Stimulated activated CD8-positive, alpha-beta memory T cell treated with anti-CD3 and anti-CD28 coated beads, Interleukin-4, amount 100 ng/mL, for 1 hour (primary cell): ENCODE measurements at regions not wholly inside any gene's neighbourhood (a gene's known extent, or its start where the extent isn't known, plus 50 kb on each side); places are given as distances from the start of the nearest gene placed in this dataset.

ENCODE experiments used
- DNase-seq, 2 donors: peaks; one replicate each; pipeline ENCODE4 v3.0.0-alpha.2; 2020; ENCODE audit warnings: low read depth in 2 of 2, low spot score in 1 of 2

- no peak for DNase-seq
Observed at GRCh38 chr13:44271915-44272341, 101.7 kb upstream of the SERP2 start.

- no peak for DNase-seq
Observed at GRCh38 chr13:44272692-44273091, 100.9 kb upstream of the SERP2 start.

GRCh38 chr13:44273216-44273615 lies 100.4 kb upstream of the SERP2 start:
- no peak for DNase-seq

DNA sequence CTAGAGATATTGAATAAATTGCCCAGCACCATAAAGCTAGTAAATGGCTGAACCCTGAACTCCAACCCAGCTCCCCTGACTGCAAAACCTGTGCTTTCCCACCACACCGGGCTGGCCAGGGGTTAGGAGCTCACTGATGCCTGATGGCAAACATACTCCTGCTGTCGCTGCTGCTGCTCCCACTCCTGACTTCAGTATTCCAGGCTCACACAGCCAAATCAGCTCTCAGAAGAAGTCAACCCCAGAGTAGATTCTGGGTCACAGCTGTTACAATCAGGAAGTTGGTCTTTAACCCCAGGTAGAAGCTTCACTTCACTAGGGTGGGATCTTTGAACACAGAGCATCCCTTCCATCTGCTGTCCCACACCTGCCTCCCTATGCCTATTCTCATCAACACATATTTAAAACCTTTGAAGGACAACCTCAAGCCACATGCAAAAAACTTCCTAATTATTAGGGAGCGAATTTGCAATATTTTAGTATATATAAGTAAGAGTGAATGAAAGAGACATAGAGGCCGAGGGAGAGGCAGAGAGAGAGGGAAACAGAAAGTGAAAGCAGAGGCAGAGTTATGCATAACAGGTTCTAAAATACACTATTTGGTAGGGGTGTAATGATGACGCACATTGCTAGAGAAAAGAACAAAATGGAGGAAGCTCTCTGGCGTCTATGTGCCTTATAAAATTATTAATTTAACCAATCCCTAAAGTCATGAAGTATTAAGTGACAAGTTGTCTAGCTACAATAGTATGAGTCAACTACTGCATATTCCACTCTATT lies 99.4 kb upstream of the SERP2 start:
- DNase-seq, result no peak

DNA sequence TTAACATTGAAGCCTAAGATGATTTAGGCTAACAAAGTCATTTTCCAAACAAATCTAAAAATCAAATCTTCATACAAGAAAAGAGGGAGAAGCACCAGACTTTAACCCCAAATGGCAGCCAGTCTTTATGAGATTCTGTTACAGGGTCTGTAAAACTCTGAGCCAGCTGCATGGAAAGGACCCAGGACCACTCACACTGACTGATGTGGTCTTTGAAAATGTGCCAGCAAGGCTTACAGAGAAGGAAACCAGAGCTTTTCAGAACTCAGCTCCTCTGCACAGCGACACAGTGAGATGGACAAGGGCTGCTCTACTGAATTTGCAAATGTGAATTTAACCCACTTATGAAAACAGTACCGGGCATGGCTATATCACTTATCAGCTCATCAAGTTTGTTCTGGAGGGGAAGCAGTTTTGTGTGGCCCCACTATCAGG lies 98.8 kb upstream of the SERP2 start:
- DNase-seq, result peak in 1 of 2 donors; percentile 5

DNA sequence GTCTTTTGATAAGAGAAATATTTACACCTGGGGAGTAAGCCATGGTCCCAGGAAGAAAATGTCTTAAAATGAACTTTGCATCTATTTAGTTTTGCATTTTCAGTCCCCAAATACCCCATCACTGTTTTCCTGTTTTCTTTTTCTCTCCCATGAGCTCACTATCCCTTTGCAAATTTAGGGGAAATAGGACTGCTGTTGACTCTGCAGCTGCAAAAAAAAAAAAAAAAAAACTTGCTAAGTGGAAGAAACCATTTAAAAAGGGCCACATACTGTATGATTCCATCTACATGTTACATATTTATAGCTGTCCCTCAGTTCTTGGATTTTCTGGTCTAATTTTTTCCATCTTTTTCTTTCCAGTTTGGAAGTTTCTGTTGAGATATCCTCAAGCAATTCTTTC lies 98.2 kb upstream of the SERP2 start:
- no peak for DNase-seq

DNA sequence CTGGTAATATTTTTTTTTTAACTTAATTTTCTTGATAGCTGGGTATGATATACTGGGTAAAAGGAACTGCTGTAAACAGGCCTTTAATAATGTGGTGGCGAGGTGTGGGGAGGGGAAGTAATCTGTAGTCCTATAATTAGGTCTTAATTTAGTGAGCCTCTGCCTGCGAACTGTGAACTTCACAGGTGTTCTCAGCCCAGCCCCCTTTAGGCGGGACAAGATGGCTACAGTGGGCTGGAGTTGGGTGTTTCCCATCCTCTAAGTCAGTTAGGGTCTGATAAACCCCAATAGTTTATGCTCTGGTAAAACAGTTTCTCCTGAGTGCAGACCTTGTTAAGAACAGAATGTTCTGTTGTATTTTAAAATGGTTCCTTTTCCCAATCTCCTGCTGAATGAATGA lies 97.6 kb upstream of the SERP2 start:
- DNase-seq, result no peak

DNA sequence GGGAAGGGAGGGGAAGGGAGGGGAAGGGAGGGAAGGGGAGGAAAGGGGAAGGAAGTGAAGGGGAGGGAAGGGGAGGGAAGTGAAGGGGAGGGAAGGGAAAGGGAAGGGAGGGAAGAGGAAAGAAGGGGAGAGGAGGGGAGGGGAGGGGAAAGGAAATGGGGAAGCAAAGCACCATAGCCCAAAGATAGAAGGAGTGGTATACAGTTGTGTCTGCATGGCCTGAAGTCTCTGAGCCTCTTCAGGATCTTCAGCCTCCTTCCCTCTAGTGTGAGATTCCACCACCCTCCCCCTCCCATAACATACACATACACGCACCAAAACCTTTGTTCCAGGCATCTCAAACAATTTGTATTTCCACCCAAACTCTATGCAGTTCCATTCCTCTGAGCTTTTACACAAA lies 96.2 kb upstream of the SERP2 start:
- no peak for DNase-seq

GRCh38 chr13:44278166-44278565 lies 95.5 kb upstream of the SERP2 start:
- no peak for DNase-seq

- DNase-seq, result no peak
Observed at GRCh38 chr13:44280456-44280855, 93.2 kb upstream of the SERP2 start.

GRCh38 chr13:44281252-44282000 lies 92.2 kb upstream of the SERP2 start:
- no peak for DNase-seq

GRCh38 chr13:44283600-44283999 lies 90.0 kb upstream of the SERP2 start:
- DNase-seq, result no peak

GRCh38 chr13:44287958-44288357 lies 85.7 kb upstream of the SERP2 start:
- DNase-seq, result no peak

- DNase-seq, result no peak
Observed at GRCh38 chr13:44292545-44292944, 81.1 kb upstream of the SERP2 start.

- no peak for DNase-seq
Observed at GRCh38 chr13:44293374-44293773, 80.2 kb upstream of the SERP2 start.

- DNase-seq, result no peak
Observed at GRCh38 chr13:44293908-44294735, 79.5 kb upstream of the SERP2 start.

GRCh38 chr13:44294876-44295275 lies 78.7 kb upstream of the SERP2 start:
- no peak for DNase-seq

GRCh38 chr13:44296856-44297255 lies 76.8 kb upstream of the SERP2 start:
- DNase-seq, result no peak

GRCh38 chr13:44298314-44298713 lies 75.3 kb upstream of the SERP2 start:
- no peak for DNase-seq

GRCh38 chr13:44299152-44299943 lies 74.3 kb upstream of the SERP2 start:
- DNase-seq, result no peak
